Stimulated activated CD4-positive, alpha-beta T cell treated with anti-CD3 and anti-CD28 coated beads, Interleukin-4, amount 100 ng/mL, for 24 hours (primary cell): ENCODE measurements at regions not wholly inside any gene's neighbourhood (a gene's known extent, or its start where the extent isn't known, plus 50 kb on each side); places are given as distances from the start of the nearest gene placed in this dataset.
"Not testable (repeated sequence)": the region's sequence is repeated elsewhere in the genome, so short reads cannot be mapped to it uniquely, and the experiment has no call there.

ENCODE experiments used
- DNase-seq: peaks from one replicate; pipeline ENCODE4 v3.0.0-alpha.2; 2020

- no peak for DNase-seq
Measured at GRCh38 chr18:59059140-59059539, 80.5 kb upstream of the SEC11C start.

- no peak for DNase-seq
Measured at GRCh38 chr18:59060551-59060950, 79.1 kb upstream of the SEC11C start.

- no peak for DNase-seq
Measured at GRCh38 chr18:59061914-59062642, 77.6 kb upstream of the SEC11C start.

- no peak for DNase-seq
Measured at GRCh38 chr18:59062643-59063006, 77.1 kb upstream of the SEC11C start.

GRCh38 chr18:59063300-59063906 lies 76.3 kb upstream of the SEC11C start:
- DNase-seq = no peak

GRCh38 chr18:59063912-59064311 lies 75.8 kb upstream of the SEC11C start:
- no peak for DNase-seq

GRCh38 chr18:59065684-59066083 lies 74.0 kb upstream of the SEC11C start:
- DNase-seq = no peak

GRCh38 chr18:59067873-59068272 lies 71.8 kb upstream of the SEC11C start:
- DNase-seq = no peak

- no peak for DNase-seq
Measured at GRCh38 chr18:59068276-59069071, 71.2 kb upstream of the SEC11C start.

- DNase-seq = peak; percentile 82
Measured at GRCh38 chr18:59070181-59070912, 69.3 kb upstream of the SEC11C start.

GRCh38 chr18:59072727-59073421 lies 66.8 kb upstream of the SEC11C start:
- DNase-seq = no peak

- no peak for DNase-seq
Measured at GRCh38 chr18:59075923-59076322, 63.8 kb upstream of the SEC11C start.

- DNase-seq = no peak
Measured at GRCh38 chr18:59079264-59079663, 60.4 kb upstream of the SEC11C start.

GRCh38 chr18:59079687-59080501 lies 59.8 kb upstream of the SEC11C start:
- not testable (repeated sequence) for DNase-seq

- no peak for DNase-seq
Measured at GRCh38 chr18:59083136-59083818, 56.4 kb upstream of the SEC11C start.

- no peak for DNase-seq
Measured at GRCh38 chr18:59085126-59085794, 54.4 kb upstream of the SEC11C start.

- no peak for DNase-seq
Measured at GRCh38 chr18:59085797-59086196, 53.9 kb upstream of the SEC11C start.

GRCh38 chr18:59086522-59086921 lies 53.2 kb upstream of the SEC11C start:
- DNase-seq = no peak

- DNase-seq = no peak
Measured at GRCh38 chr18:59087391-59087790, 52.3 kb upstream of the SEC11C start.
